ENCODE measurements at regions not wholly inside any gene's neighbourhood (a gene's known extent, or its start where the extent isn't known, plus 50 kb on each side); places are given as distances from the start of the nearest gene placed in this dataset.

DNA sequence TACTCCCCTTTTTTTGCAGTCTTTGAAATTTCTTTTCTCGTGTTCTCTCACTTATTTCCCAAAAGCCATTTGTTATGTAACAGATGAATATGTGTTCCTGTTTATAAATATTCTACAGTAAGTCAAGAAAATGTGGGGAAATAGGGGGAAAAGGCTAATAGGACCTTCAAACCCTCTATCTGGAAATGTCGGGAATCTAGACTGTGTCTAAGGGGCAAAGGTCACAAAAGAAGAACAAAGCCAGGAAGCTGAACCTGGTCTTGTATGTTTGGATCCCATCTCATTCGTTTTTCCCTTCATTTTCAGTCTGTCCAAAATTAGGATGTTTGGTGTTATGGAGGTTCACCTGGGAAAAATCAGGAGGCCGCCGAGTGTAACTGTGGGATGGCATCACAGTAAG lies 490.3 kb downstream of the NR2F1-AS1 start (continued):
- TF ChIP-seq, protein P1, sequence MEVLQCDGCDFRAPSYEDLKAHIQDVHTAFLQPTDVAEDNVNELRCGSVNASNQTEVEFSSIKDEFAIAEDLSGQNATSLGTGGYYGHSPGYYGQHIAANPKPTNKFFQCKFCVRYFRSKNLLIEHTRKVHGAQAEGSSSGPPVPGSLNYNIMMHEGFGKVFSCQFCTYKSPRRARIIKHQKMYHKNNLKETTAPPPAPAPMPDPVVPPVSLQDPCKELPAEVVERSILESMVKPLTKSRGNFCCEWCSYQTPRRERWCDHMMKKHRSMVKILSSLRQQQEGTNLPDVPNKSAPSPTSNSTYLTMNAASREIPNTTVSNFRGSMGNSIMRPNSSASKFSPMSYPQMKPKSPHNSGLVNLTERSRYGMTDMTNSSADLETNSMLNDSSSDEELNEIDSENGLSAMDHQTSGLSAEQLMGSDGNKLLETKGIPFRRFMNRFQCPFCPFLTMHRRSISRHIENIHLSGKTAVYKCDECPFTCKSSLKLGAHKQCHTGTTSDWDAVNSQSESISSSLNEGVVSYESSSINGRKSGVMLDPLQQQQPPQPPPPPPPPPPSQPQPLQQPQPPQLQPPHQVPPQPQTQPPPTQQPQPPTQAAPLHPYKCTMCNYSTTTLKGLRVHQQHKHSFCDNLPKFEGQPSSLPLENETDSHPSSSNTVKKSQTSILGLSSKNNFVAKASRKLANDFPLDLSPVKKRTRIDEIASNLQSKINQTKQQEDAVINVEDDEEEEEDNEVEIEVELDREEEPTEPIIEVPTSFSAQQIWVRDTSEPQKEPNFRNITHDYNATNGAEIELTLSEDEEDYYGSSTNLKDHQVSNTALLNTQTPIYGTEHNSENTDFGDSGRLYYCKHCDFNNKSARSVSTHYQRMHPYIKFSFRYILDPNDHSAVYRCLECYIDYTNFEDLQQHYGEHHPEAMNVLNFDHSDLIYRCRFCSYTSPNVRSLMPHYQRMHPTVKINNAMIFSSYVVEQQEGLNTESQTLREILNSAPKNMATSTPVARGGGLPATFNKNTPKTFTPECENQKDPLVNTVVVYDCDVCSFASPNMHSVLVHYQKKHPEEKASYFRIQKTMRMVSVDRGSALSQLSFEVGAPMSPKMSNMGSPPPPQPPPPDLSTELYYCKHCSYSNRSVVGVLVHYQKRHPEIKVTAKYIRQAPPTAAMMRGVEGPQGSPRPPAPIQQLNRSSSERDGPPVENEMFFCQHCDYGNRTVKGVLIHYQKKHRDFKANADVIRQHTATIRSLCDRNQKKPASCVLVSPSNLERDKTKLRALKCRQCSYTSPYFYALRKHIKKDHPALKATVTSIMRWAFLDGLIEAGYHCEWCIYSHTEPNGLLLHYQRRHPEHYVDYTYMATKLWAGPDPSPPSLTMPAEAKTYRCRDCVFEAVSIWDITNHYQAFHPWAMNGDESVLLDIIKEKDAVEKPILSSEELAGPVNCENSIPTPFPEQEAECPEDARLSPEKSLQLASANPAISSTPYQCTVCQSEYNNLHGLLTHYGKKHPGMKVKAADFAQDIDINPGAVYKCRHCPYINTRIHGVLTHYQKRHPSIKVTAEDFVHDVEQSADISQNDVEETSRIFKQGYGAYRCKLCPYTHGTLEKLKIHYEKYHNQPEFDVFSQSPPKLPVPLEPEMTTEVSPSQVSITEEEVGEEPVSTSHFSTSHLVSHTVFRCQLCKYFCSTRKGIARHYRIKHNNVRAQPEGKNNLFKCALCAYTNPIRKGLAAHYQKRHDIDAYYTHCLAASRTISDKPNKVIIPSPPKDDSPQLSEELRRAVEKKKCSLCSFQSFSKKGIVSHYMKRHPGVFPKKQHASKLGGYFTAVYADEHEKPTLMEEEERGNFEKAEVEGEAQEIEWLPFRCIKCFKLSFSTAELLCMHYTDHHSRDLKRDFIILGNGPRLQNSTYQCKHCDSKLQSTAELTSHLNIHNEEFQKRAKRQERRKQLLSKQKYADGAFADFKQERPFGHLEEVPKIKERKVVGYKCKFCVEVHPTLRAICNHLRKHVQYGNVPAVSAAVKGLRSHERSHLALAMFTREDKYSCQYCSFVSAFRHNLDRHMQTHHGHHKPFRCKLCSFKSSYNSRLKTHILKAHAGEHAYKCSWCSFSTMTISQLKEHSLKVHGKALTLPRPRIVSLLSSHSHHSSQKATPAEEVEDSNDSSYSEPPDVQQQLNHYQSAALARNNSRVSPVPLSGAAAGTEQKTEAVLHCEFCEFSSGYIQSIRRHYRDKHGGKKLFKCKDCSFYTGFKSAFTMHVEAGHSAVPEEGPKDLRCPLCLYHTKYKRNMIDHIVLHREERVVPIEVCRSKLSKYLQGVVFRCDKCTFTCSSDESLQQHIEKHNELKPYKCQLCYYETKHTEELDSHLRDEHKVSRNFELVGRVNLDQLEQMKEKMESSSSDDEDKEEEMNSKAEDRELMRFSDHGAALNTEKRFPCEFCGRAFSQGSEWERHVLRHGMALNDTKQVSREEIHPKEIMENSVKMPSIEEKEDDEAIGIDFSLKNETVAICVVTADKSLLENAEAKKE (CRISPR knock-in tag; IDR thresholded peaks at IDR 0.05) = no peak
- TF ChIP-seq STAT1 (IDR thresholded peaks at IDR 0.05; ENCODE audit: unreplicated experiment) (no peak), CREB1 (CRISPR knock-in tag; IDR thresholded peaks at IDR 0.05; ENCODE audit: low read depth) (no peak), ZNF114 (CRISPR knock-in tag; IDR thresholded peaks at IDR 0.05) (no peak), EZH2phosphoT487 (IDR thresholded peaks at IDR 0.05; ENCODE audit: unreplicated experiment) (no peak), NANOG (IDR thresholded peaks at IDR 0.05; ENCODE audit: borderline replicate concordance) (no peak), JUNB (IDR thresholded peaks at IDR 0.05; ENCODE audit: unreplicated experiment) (no peak)
- TF ChIP-seq, protein P2, sequence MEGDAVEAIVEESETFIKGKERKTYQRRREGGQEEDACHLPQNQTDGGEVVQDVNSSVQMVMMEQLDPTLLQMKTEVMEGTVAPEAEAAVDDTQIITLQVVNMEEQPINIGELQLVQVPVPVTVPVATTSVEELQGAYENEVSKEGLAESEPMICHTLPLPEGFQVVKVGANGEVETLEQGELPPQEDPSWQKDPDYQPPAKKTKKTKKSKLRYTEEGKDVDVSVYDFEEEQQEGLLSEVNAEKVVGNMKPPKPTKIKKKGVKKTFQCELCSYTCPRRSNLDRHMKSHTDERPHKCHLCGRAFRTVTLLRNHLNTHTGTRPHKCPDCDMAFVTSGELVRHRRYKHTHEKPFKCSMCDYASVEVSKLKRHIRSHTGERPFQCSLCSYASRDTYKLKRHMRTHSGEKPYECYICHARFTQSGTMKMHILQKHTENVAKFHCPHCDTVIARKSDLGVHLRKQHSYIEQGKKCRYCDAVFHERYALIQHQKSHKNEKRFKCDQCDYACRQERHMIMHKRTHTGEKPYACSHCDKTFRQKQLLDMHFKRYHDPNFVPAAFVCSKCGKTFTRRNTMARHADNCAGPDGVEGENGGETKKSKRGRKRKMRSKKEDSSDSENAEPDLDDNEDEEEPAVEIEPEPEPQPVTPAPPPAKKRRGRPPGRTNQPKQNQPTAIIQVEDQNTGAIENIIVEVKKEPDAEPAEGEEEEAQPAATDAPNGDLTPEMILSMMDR (conservative IDR thresholded peaks at IDR 0.05; ENCODE audit: low read depth in 2 of 2) = no peak

Data from GM23338 (cell line).